Uterus (tissue), 2 donors: ENCODE measurements at regions not wholly inside any gene's neighbourhood (a gene's known extent, or its start where the extent isn't known, plus 50 kb on each side); places are given as distances from the start of the nearest gene placed in this dataset.

Experiments used
- CTCF ChIP-seq, 4 experiments: fragments of 200-600 bp in 2 of 4; fragments of 450-650 bp in 2 of 4; sonication (generic) in 2 of 4; IDR thresholded peaks; one replicate each; pipeline ENCODE4 v1.5.1; 2016 to 2019; ENCODE audit warnings: antibody characterized with exemption in 4 of 4, mild to moderate bottlenecking in 2 of 4, moderate library complexity in 1 of 4
- POLR2A ChIP-seq, 2 donors: fragments of 450-650 bp; IDR thresholded peaks; one replicate each; pipeline ENCODE4 v1.6.1; 2016; ENCODE audit warnings: antibody characterized with exemption in 2 of 2, mild to moderate bottlenecking in 1 of 2, moderate library complexity in 1 of 2

DNA sequence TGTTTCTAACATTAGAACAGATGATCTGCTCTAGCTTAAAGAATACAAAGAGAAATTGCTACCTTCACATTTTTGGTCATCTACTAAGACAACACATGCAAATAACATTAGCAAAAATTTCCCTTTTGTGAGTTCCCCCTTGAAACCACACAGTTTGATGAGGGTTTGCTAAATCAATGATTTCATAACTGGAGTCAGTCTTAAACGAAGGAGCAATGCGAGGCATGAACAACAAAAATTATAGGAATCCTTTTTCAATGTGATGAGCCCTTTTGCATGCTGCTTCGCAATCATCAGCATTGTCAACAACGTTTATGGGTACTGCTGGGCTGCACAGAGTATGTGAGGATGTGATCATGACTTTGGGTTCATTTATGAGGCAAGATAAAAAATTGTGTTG lies 286.4 kb downstream of the C7orf25 start:
- TF ChIP-seq CTCF (IDR thresholded peaks at IDR 0.05) (no peak), POLR2A (IDR thresholded peaks at IDR 0.05) (no peak)
